ENCODE measurements at regions not wholly inside any gene's neighbourhood (a gene's known extent, or its start where the extent isn't known, plus 50 kb on each side); places are given as distances from the start of the nearest gene placed in this dataset.

- H3K4me1 ChIP-seq (ENCODE audit: control insufficient read depth, extremely low read depth, insufficient read depth, low read length) = no peaks in the 10 kb centered on the region
- dilution Hi-C loops (cut with MboI; ENCODE audit: extremely low pct_ligation_motif_present, low sequenced_read_pairs) (no loop called here), intact Hi-C loops (cut with micrococcal nuclease) (no loop called here)
- H3K79me2 ChIP-seq (ENCODE audit: control insufficient read depth, insufficient read depth, low read length) = no peaks in the 10 kb centered on the region
- no peaks in the 10 kb centered on the region for H3K9me3 ChIP-seq (replicated peaks; ENCODE audit: control insufficient read depth, insufficient read depth, low read length)
- CTCF ChIA-PET = interaction anchor here (1.0 to 1.1 kb wide), 2 partner anchors 11 to 24 kb away, joined by 3 read pairs; no protein-coding TSS in a partner anchor
- no peaks in the 10 kb centered on the region for H4K20me1 ChIP-seq (replicated peaks; ENCODE audit: control insufficient read depth, extremely low read depth, insufficient read depth, low read length)
- no peaks in the 10 kb centered on the region for H3K36me3 ChIP-seq (ENCODE audit: control insufficient read depth in 2 of 2, extremely low read depth in 1 of 2, insufficient read depth in 2 of 2, low read length in 2 of 2)
- no peaks in the 10 kb centered on the region for H3K27me3 ChIP-seq (ENCODE audit: control insufficient read depth in 2 of 2, insufficient read depth in 2 of 2, low read length in 2 of 2)
- H2AFZ ChIP-seq (ENCODE audit: low read depth, low read length) = no peak overlapping the region
- TF ChIP-seq MYC (IDR thresholded peaks at IDR 0.05; ENCODE audit: low read depth, low read length) (no peak), GATA2 (IDR thresholded peaks at IDR 0.05; ENCODE audit: insufficient read depth, insufficient read length, low read depth, low read length) (no peak), MAX (IDR thresholded peaks at IDR 0.05; ENCODE audit: insufficient read depth, insufficient read length) (no peak)
- POLR2A ChIA-PET = no interaction called here
- H3K27ac ChIP-seq (ENCODE audit: insufficient read depth, low read depth, low read length) = no peak overlapping the region
- H3K9me1 ChIP-seq (replicated peaks; ENCODE audit: control insufficient read depth, extremely low read depth, insufficient read depth, low read length) = no peaks in the 10 kb centered on the region
- no peak for DNase-seq (ENCODE audit: low read depth, low spot score)
- H3K9ac ChIP-seq (replicated peaks; ENCODE audit: extremely low read depth, insufficient read depth, low read length) = no peak overlapping the region
- no peak for FAIRE-seq
- H3K4me2 ChIP-seq (ENCODE audit: insufficient read depth, low read length) = no peak overlapping the region
- H3K4me3 ChIP-seq (replicated peaks in 1 of 3; ENCODE audit: insufficient read depth in 1 of 3, low read depth in 1 of 3, low read length in 3 of 3) = no peak overlapping the region
- BruUV-seq (replicated peaks) = no TSS peak
Observed at GRCh38 chr10:125396676-125397075, 236.3 kb upstream of the CTBP2 start.

GRCh38 chr10:125392609-125393008 lies 232.2 kb upstream of the CTBP2 start:
- FAIRE-seq (no peak), DNase-seq (ENCODE audit: low read depth, low spot score) (no peak)
- Histone ChIP-seq H3K27me3 (ENCODE audit: control insufficient read depth in 2 of 2, insufficient read depth in 2 of 2, low read length in 2 of 2) (no peaks in the 10 kb centered on the region), H3K79me2 (ENCODE audit: control insufficient read depth, insufficient read depth, low read length) (no peaks in the 10 kb centered on the region), H3K4me2 (ENCODE audit: insufficient read depth, low read length) (no peak overlapping the region), H3K9me1 (replicated peaks; ENCODE audit: control insufficient read depth, extremely low read depth, insufficient read depth, low read length) (no peaks in the 10 kb centered on the region), H2AFZ (ENCODE audit: low read depth, low read length) (no peak overlapping the region), H3K4me1 (ENCODE audit: control insufficient read depth, extremely low read depth, insufficient read depth, low read length) (no peaks in the 10 kb centered on the region), H3K27ac (ENCODE audit: insufficient read depth, low read depth, low read length) (no peak overlapping the region), H3K36me3 (ENCODE audit: control insufficient read depth in 2 of 2, extremely low read depth in 1 of 2, insufficient read depth in 2 of 2, low read length in 2 of 2) (no peaks in the 10 kb centered on the region), H3K9me3 (replicated peaks; ENCODE audit: control insufficient read depth, insufficient read depth, low read length) (no peaks in the 10 kb centered on the region), H3K4me3 (replicated peaks in 1 of 3; ENCODE audit: insufficient read depth in 1 of 3, low read depth in 1 of 3, low read length in 3 of 3) (no peak overlapping the region), H3K9ac (replicated peaks; ENCODE audit: extremely low read depth, insufficient read depth, low read length) (no peak overlapping the region), H4K20me1 (replicated peaks; ENCODE audit: control insufficient read depth, extremely low read depth, insufficient read depth, low read length) (no peaks in the 10 kb centered on the region)
- POLR2A ChIA-PET = no interaction called here
- TF ChIP-seq POLR2AphosphoS5 (IDR thresholded peaks at IDR 0.05; ENCODE audit: insufficient read depth, low read depth, low read length) (no peak), CTCF (IDR thresholded peaks at IDR 0.05; ENCODE audit: extremely low read depth in 1 of 2, insufficient read depth in 1 of 2, low read depth in 1 of 2, low read length in 2 of 2) (no peak), POLR2A (IDR thresholded peaks at IDR 0.05; ENCODE audit: low read depth, low read length) (no peak), EZH2 (IDR thresholded peaks at IDR 0.05; ENCODE audit: borderline replicate concordance, low read depth, low read length, severe bottlenecking) (no peak), JUN (IDR thresholded peaks at IDR 0.05; ENCODE audit: borderline replicate concordance, insufficient read depth, insufficient read length, low read depth) (no peak), MAX (IDR thresholded peaks at IDR 0.05; ENCODE audit: insufficient read depth, insufficient read length) (no peak), MYC (IDR thresholded peaks at IDR 0.05; ENCODE audit: low read depth, low read length) (no peak), FOS (IDR thresholded peaks at IDR 0.05; ENCODE audit: borderline replicate concordance, insufficient read depth, low read length) (no peak), GATA2 (IDR thresholded peaks at IDR 0.05; ENCODE audit: insufficient read depth, insufficient read length, low read depth, low read length) (no peak)
- intact Hi-C loops (cut with micrococcal nuclease) = no loop called here
- dilution Hi-C loops (cut with MboI; ENCODE audit: extremely low pct_ligation_motif_present, low sequenced_read_pairs) = no loop called here
- CTCF ChIA-PET = interaction anchor here (1.2 kb wide), 1 partner anchor 10 kb away, joined by 3 read pairs; no protein-coding TSS in a partner anchor
- BruUV-seq (replicated peaks) = no TSS peak
